Endothelial cell of umbilical vein (primary cell): ENCODE measurements at regions not wholly inside any gene's neighbourhood (a gene's known extent, or its start where the extent isn't known, plus 50 kb on each side); places are given as distances from the start of the nearest gene placed in this dataset.

Experiments used
- EZH2 ChIP-seq: IDR thresholded peaks from 2 replicates; pipeline ENCODE4 v1.6.1; 2012; ENCODE audit warnings: borderline replicate concordance, low read depth, mild to moderate bottlenecking, moderate library complexity, low read length, inconsistent platforms; ENCODE audit not compliant: severe bottlenecking
- JUN ChIP-seq: IDR thresholded peaks from 2 replicates; pipeline ENCODE4 v1.6.1; 2011; ENCODE audit warnings: borderline replicate concordance, low read depth; ENCODE audit not compliant: insufficient read length, insufficient read depth
- MYC ChIP-seq: IDR thresholded peaks from one replicate; pipeline ENCODE4 v1.6.1; 2011; ENCODE audit warnings: mild to moderate bottlenecking, low read depth, low read length
- POLR2A ChIP-seq: IDR thresholded peaks from 2 replicates; pipeline ENCODE4 v1.6.1; 2012; ENCODE audit warnings: low read depth, mild to moderate bottlenecking, control low read depth, low read length
- POLR2AphosphoS5 ChIP-seq: IDR thresholded peaks from 2 replicates; pipeline ENCODE4 v1.6.1; 2012; ENCODE audit warnings: low read depth, mild to moderate bottlenecking, control low read depth, low read length, moderate library complexity; ENCODE audit not compliant: insufficient read depth
- TF ChIP-seq, protein P1 (sequence below), 2 donors: IDR thresholded peaks; 1 replicate in 1 of 2; 2 replicates in 1 of 2; pipeline ENCODE4 v1.5.1; 2011; ENCODE audit warnings: low read length in 2 of 2, mild to moderate bottlenecking in 2 of 2, moderate library complexity in 2 of 2, control low read depth in 1 of 2, inconsistent platforms in 1 of 2, low read depth in 1 of 2; ENCODE audit not compliant: insufficient read depth in 1 of 2; ENCODE audit errors: extremely low read depth in 1 of 2
- TF ChIP-seq, protein P2 (sequence below): IDR thresholded peaks from 2 replicates; pipeline ENCODE4 v1.6.1; 2011; ENCODE audit not compliant: insufficient read depth, insufficient read length

DNA sequence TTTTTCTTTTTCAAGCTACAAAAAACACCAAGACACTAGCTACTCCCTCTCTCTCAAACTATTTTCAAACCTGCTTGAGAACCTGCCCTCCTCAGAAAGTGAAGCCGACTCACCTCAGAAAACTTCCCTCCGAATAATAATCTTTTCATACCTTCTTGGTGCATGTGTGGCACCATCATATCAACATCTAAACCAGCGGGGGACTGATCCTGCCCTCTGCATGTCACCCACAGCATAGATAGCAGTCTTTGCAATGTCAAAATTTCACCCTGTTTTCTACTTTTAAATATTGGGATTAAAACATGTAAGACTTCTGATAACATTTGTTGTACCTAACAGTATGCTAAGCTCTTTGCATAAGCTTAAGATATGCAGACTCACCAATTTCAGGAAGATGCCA lies 1260.3 kb downstream of the PLA2G4A start:
- TF ChIP-seq, protein P1, sequence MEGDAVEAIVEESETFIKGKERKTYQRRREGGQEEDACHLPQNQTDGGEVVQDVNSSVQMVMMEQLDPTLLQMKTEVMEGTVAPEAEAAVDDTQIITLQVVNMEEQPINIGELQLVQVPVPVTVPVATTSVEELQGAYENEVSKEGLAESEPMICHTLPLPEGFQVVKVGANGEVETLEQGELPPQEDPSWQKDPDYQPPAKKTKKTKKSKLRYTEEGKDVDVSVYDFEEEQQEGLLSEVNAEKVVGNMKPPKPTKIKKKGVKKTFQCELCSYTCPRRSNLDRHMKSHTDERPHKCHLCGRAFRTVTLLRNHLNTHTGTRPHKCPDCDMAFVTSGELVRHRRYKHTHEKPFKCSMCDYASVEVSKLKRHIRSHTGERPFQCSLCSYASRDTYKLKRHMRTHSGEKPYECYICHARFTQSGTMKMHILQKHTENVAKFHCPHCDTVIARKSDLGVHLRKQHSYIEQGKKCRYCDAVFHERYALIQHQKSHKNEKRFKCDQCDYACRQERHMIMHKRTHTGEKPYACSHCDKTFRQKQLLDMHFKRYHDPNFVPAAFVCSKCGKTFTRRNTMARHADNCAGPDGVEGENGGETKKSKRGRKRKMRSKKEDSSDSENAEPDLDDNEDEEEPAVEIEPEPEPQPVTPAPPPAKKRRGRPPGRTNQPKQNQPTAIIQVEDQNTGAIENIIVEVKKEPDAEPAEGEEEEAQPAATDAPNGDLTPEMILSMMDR (IDR thresholded peaks at IDR 0.05; ENCODE audit: extremely low read depth in 1 of 2, insufficient read depth in 1 of 2, low read depth in 1 of 2, low read length in 2 of 2) = no peak
- no peak for TF ChIP-seq POLR2A
- no peak for TF ChIP-seq MYC
- TF ChIP-seq EZH2 = no peak
- TF ChIP-seq POLR2AphosphoS5 = no peak
- no peak for TF ChIP-seq JUN
- TF ChIP-seq, protein P2, sequence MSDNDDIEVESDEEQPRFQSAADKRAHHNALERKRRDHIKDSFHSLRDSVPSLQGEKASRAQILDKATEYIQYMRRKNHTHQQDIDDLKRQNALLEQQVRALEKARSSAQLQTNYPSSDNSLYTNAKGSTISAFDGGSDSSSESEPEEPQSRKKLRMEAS = no peak
